Skeletal muscle tissue (tissue), 3 donors: ENCODE measurements at regions not wholly inside any gene's neighbourhood (a gene's known extent, or its start where the extent isn't known, plus 50 kb on each side); places are given as distances from the start of the nearest gene placed in this dataset.

Experiments
- H3K27ac ChIP-seq: one replicate; pipeline ENCODE4 v1.7.0; 2013; ENCODE audit warnings: mild to moderate bottlenecking, low read depth, low read length, inconsistent platforms
- H3K27me3 ChIP-seq, 3 donors: one replicate each; pipeline ENCODE4 v1.7.0; 2013; ENCODE audit warnings: low read length in 3 of 3; ENCODE audit not compliant: control insufficient read depth in 3 of 3, insufficient read depth in 3 of 3
- H3K36me3 ChIP-seq, 3 donors: one replicate each; pipeline ENCODE4 v1.7.0; 2013; ENCODE audit warnings: low read length in 3 of 3; ENCODE audit not compliant: control insufficient read depth in 3 of 3, insufficient read depth in 3 of 3
- H3K4me1 ChIP-seq, 3 donors: one replicate each; pipeline ENCODE4 v1.7.0; 2013; ENCODE audit warnings: low read length in 3 of 3, mild to moderate bottlenecking in 3 of 3; ENCODE audit not compliant: control insufficient read depth in 3 of 3, insufficient read depth in 3 of 3
- H3K4me3 ChIP-seq, 3 donors: one replicate each; pipeline ENCODE4 v1.7.0; 2013; ENCODE audit warnings: low read length in 3 of 3
- H3K9ac ChIP-seq, 3 donors: one replicate each; pipeline ENCODE4 v1.7.0; 2013; ENCODE audit warnings: low read length in 3 of 3, mild to moderate bottlenecking in 3 of 3, moderate library complexity in 2 of 3, low read depth in 1 of 3
- H3K9me3 ChIP-seq, 3 donors: one replicate each; pipeline ENCODE4 v1.7.0; 2013; ENCODE audit warnings: low read length in 3 of 3; ENCODE audit not compliant: control insufficient read depth in 3 of 3
- donor health status: Osteomylitis.

DNA sequence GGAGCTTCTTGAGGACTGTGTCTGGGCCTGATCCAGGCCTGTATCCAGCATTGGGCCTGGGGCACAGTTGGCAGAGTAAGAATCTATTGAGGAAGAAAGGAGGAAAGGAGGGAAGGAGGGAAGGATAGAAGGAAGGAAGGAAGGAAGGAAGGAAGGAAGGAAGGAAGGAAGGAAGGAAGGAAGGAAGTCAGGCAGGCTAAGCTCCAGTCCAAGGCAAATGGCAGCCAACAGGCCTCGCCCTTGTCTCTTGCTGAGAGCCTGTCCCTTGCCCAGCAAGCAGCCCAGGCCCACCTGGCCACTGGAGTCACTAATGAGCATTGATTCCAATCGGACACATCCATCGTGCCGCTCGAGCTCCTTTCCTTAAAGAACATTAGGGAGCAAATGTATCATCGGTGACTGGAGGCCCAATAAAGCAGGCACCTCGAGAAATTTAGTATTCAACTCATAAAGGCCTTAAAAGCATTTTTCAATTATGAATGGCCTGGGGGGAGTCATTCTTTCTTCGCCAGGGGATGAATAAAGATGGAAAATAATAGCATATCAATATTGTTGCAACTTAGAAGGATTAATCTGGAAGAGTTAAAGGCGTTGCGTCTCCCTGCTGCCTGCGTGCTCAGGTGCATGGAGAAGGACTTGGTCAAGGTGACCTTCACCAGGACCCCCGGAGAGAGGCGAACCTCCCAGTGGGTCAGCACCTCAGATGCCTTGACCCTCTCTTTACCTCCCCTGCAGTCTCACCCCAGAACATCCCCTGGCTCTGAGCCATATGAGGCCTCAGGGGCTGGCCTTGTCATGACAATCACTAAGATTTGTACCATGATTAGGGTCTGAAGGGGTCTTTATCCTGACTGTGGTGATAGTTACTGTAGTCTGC, 144.5 kb upstream of the RUNX3 start:
- H3K36me3 ChIP-seq: no peaks in the 10 kb centered on the region
- H3K27ac ChIP-seq: no peak overlapping the region
- H3K27me3 ChIP-seq: peaks cover 0 to 2% (median 0%) of the 10 kb centered on the region in 3 donors
- H3K9ac ChIP-seq: no peak overlapping the region
- H3K9me3 ChIP-seq: peaks cover 0 to 3% (median 0%) of the 10 kb centered on the region in 3 donors
- H3K4me1 ChIP-seq: no peaks in the 10 kb centered on the region
- no peak overlapping the region for H3K4me3 ChIP-seq

DNA sequence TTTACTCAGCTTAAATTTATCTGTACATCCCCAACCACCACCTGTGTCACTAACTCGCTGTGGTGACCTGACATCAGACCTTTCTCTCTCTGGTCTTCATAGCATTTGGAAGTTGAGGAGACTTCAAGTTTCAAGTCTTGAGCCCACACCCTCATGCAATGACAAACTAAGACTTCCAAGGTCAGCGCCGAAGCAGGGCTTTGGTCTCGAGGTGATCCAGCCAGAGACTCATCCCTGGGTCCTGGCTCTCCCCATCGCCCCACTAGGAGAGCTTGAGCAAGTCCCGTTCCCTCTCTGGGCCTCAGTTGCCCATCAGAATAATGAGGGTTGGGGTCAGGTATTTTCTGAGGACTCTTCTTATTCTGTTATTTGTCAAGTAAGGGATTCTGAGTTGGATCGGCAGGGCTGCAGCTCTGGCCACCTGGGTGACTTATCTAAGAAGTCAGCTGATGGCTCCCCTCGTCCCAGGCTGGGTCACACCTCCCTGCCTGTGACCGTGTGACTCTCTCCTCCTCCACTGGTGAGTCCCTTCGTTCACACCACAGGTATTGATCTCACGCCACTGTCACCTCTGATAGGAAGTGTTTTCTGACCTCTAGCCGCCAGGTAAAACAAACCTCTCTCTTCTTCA, 143.7 kb upstream of the RUNX3 start:
- Histone ChIP-seq H3K9me3 (peaks cover 0 to 3% (median 0%) of the 10 kb centered on the region in 3 donors), H3K9ac (no peak overlapping the region), H3K27ac (no peak overlapping the region), H3K27me3 (peaks cover 0 to 2% (median 0%) of the 10 kb centered on the region in 3 donors), H3K36me3 (no peaks in the 10 kb centered on the region), H3K4me1 (no peaks in the 10 kb centered on the region), H3K4me3 (no peak overlapping the region)

DNA sequence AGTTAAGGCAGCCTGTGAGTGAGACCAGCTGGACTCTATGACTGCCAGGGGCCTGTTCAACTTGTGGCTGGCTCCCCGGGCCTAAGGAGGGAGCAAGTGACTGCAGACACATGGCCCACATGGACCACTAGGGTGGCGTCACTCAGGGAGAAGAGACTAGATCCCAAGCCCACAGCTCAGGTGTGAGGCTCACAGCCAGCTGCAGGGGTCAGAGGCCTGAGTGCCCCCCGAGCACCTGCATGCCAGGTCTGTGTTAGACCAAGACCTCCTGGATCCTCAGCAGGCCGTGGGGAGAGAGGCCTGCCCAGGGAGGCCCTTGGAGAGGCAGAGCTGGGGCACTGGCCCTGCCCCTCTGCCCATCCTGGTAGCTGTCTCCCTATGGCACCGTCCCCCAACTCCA, 142.4 kb upstream of the RUNX3 start:
- H3K36me3 ChIP-seq: no peaks in the 10 kb centered on the region
- no peak overlapping the region for H3K4me3 ChIP-seq
- peaks cover 0 to 2% (median 0%) of the 10 kb centered on the region in 3 donors for H3K27me3 ChIP-seq
- H3K27ac ChIP-seq: no peak overlapping the region
- no peak overlapping the region for H3K9ac ChIP-seq
- no peaks in the 10 kb centered on the region for H3K4me1 ChIP-seq
- H3K9me3 ChIP-seq: no peaks in the 10 kb centered on the region

DNA sequence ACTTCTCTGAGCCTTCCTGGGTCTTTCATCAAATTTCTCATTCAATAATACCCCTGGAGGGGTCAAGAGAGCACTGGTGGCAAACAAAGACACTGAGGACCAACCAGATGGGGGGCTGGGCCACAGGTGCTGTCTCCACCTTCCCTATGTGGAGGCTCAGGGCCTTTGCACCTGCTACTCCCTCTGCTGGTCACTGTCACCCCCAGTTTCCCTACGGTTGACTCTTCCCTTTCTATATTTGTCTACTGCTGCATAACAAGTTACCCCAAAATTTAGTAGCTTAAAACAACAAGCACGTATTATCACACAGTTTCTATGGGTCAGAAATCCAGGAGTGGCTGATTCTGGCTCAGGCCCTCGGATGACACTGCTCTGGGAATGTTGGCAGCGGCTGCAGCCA, 138.8 kb upstream of the RUNX3 start:
- no peaks in the 10 kb centered on the region for H3K4me1 ChIP-seq
- H3K9ac ChIP-seq: no peak overlapping the region
- H3K4me3 ChIP-seq: no peak overlapping the region
- peaks cover 0 to 4% (median 0%) of the 10 kb centered on the region in 3 donors for H3K27me3 ChIP-seq
- no peaks in the 10 kb centered on the region for H3K36me3 ChIP-seq
- no peak overlapping the region for H3K27ac ChIP-seq
- H3K9me3 ChIP-seq: no peaks in the 10 kb centered on the region

DNA sequence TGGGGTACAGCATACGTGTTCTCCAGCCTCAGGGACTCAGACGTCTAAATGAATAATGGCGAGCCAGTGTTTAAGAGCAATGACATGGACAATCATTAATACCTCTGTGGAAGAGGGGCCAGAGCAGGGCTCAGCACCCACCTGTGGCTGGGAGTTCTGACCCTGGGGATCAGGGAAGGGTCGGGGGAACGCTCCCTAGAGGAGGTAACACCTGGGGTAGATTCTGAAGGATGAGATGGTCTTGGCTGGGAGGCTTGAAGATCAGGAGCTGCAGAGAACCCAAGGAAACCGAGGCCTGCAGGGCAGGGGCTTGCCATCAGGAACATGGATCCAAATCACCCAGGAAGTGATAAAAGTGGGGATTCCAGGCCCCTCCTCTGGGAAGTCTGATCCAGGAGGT, 138.2 kb upstream of the RUNX3 start:
- H3K9ac ChIP-seq: no peak overlapping the region
- no peaks in the 10 kb centered on the region for H3K9me3 ChIP-seq

DNA sequence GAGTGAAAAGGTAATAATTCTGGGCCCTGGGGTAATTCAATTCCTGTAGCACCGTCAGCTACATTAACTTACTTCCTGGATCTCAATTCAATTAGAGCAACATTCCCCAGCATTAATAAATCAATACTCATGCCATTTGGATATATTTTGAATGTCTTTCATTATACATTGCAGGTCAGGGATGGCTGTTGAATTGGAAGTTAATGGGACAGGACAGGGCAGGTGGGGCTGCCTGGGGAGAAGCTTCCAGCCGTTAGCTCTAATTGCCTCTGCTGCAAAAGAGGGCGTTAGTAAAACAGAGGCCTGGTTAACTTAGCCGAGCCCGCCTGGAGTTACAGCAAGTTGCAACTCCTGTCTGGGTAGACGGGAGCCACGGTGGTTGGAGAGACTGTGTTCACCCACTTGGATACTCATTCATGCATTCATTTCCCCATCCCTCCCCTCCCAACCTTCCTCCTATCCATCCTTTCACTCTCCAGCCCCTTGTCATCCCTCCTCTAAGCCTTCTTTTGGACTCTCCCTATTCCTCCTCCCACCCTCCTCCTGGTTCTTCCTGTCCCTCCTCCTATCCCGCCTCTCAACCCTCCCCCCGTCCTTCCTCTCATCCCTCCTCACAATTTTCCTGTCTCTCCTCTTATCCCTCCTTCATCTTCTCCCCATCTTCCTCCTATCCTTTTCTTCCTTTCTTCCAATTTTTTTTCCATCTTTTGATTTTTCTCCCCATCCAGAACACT, 137.6 kb upstream of the RUNX3 start:
- H3K27ac ChIP-seq: no peak overlapping the region
- no peak overlapping the region for H3K4me3 ChIP-seq
- no peak overlapping the region for H3K9ac ChIP-seq
- no peaks in the 10 kb centered on the region for H3K9me3 ChIP-seq
- no peaks in the 10 kb centered on the region for H3K4me1 ChIP-seq
- H3K36me3 ChIP-seq: no peaks in the 10 kb centered on the region
- H3K27me3 ChIP-seq: peaks cover 0 to 4% (median 0%) of the 10 kb centered on the region in 3 donors

More for the DNA sequence above, 138.2 kb upstream of the RUNX3 start:
- Histone ChIP-seq H3K27ac (no peak overlapping the region), H3K36me3 (no peaks in the 10 kb centered on the region), H3K27me3 (peaks cover 0 to 4% (median 0%) of the 10 kb centered on the region in 3 donors), H3K4me1 (no peaks in the 10 kb centered on the region), H3K4me3 (no peak overlapping the region)

DNA sequence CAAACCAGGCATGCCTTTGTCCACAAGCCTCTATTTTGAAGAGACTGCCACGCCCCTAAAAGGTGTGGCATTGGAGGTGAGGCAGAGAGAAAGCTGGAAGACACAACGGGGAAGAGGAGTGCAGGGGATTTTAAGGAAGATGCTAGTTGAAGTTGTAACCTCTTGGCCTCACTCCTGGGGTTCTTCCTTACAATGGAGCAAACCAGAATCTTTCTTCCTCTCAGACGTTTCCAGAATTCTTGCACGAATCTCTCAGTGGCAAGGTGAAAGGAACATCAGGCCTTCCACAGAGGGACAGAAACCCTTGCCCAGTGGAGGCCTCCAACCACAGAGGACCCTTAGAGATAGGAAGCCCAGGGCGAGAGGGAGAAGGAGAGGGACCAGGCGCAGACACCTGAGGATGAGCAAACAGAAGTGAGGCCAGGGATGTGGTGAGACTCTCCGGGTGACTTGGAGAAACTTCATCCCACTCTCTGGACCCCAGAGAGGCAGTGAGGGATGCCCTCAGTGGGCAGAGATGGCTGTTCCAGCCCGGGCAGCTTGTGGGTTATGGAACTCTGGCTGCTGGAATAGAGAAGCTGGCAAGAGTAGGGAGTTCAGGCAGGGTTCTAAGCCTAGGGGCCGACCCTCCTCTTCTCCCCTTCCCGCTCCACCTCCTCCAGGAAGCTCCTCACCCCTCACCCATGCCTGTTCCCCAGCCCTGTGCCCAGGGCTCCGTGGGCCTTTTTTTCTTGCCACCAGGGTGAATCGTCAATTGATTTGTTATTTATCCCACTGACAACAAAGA, 136.8 kb upstream of the RUNX3 start:
- H3K27me3 ChIP-seq: peaks cover 0 to 7% (median 0%) of the 10 kb centered on the region in 3 donors
- no peak overlapping the region for H3K9ac ChIP-seq
- H3K27ac ChIP-seq: no peak overlapping the region
- H3K9me3 ChIP-seq: no peaks in the 10 kb centered on the region
- H3K36me3 ChIP-seq: no peaks in the 10 kb centered on the region
- H3K4me3 ChIP-seq: no peak overlapping the region
- H3K4me1 ChIP-seq: no peaks in the 10 kb centered on the region

DNA sequence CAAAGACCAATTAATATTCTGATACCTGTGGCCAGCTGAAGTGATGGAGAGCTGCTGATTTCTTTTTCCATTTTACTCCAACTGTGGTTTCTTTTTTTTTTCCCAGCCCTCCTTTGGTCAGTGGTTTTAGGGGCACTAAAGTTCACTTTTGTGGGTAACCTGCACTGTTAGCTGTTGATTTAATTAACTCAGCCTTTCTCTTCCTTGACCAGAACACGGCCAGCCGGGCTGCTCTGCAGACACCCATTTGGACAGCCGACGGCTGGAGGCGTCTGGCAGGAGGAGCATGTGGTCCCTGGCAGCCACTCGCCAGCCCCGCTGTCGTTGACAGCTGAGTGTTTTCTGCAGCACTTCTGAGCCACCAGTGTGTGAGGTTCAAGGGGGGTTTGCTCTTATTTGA, 136.2 kb upstream of the RUNX3 start:
- Histone ChIP-seq H3K9me3 (no peaks in the 10 kb centered on the region), H3K9ac (no peak overlapping the region), H3K36me3 (no peaks in the 10 kb centered on the region), H3K4me1 (no peaks in the 10 kb centered on the region), H3K27me3 (peaks cover 0 to 10% (median 0%) of the 10 kb centered on the region in 3 donors), H3K27ac (no peak overlapping the region), H3K4me3 (no peak overlapping the region)

DNA sequence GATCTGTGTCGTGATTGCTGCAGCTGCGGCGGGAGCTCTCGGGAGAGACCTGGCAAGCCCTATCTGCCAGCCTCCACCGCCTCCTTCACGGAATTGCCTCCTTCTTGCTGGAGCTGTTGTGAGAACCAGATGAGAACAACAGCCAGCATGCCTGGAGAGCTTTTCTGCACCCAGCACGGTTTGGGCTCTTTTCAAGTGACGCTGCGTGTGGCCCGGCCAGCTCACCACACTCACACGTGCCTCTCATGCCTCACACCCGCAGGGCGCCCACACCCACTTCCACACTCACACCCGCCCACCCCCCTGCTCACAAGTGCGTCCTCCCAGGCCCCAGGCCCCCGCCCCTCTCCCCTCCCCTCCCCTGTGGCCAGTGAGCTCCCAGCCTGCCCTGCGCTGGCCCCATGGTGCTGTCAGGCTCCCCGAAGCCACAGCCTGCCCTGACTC, 135.7 kb upstream of the RUNX3 start:
- no peak overlapping the region for H3K9ac ChIP-seq
- H3K4me3 ChIP-seq: no peak overlapping the region

More for the DNA sequence above, 135.7 kb upstream of the RUNX3 start:
- H3K9me3 ChIP-seq: no peaks in the 10 kb centered on the region
- no peak overlapping the region for H3K27ac ChIP-seq
- peaks cover 0 to 10% (median 0%) of the 10 kb centered on the region in 3 donors for H3K27me3 ChIP-seq
- H3K36me3 ChIP-seq: no peaks in the 10 kb centered on the region
- no peaks in the 10 kb centered on the region for H3K4me1 ChIP-seq
